Epithelial cell of proximal tubule (primary cell): ENCODE measurements at regions not wholly inside any gene's neighbourhood (a gene's known extent, or its start where the extent isn't known, plus 50 kb on each side); places are given as distances from the start of the nearest gene placed in this dataset.
A peak's percentile ranks its signal among the peaks of the same experiment; 100 is the strongest.

Experiments
- DNase-seq: peaks from one replicate; pipeline ENCODE4 v3.0.0-alpha.2; 2011; ENCODE audit warnings: low read depth
- H3K4me3 ChIP-seq: 2 replicates; pipeline ENCODE4 v1.5.1; 2011; ENCODE audit warnings: low read depth, mild to moderate bottlenecking, low read length
- CTCF ChIP-seq: conservative IDR thresholded peaks from 2 replicates; pipeline ENCODE4 v1.5.1; 2012; ENCODE audit warnings: low read depth, mild to moderate bottlenecking, low read length

GRCh38 chr18:67215686-67216085 is 300.8 kb downstream of the DSEL start:
- H3K4me3 ChIP-seq, result no peak overlapping the region
- no peak for TF ChIP-seq CTCF
- no peak for DNase-seq

- no peak for TF ChIP-seq CTCF
- DNase-seq, result no peak
- H3K4me3 ChIP-seq, result no peak overlapping the region
These were observed 304.9 kb downstream of the DSEL start for GRCh38 chr18:67211646-67212045.

- DNase-seq, result no peak
- no peak overlapping the region for H3K4me3 ChIP-seq
- TF ChIP-seq CTCF, result no peak
These were observed 315.9 kb downstream of the DSEL start for GRCh38 chr18:67200665-67201064.

GRCh38 chr18:67199993-67200617 is 316.4 kb downstream of the DSEL start:
- peak; percentile 13 for DNase-seq
- peak; percentile 63 for TF ChIP-seq CTCF
- no peak overlapping the region for H3K4me3 ChIP-seq

- no peak for TF ChIP-seq CTCF
- DNase-seq, result no peak
- H3K4me3 ChIP-seq, result no peak overlapping the region
These were observed 321.6 kb downstream of the DSEL start for GRCh38 chr18:67194886-67195285.

GRCh38 chr18:67192535-67192934 is 324.0 kb downstream of the DSEL start:
- no peak for DNase-seq
- TF ChIP-seq CTCF, result no peak

GRCh38 chr18:67183398-67183797 is 333.1 kb downstream of the DSEL start:
- no peak for DNase-seq
- TF ChIP-seq CTCF, result no peak
- H3K4me3 ChIP-seq, result no peak overlapping the region

More at GRCh38 chr18:67192535-67192934, 324.0 kb downstream of the DSEL start:
- no peak overlapping the region for H3K4me3 ChIP-seq
